Spinal cord (tissue), 9 donors: ENCODE measurements at regions not wholly inside any gene's neighbourhood (a gene's known extent, or its start where the extent isn't known, plus 50 kb on each side); places are given as distances from the start of the nearest gene placed in this dataset.

Experiments
- DNase-seq, 6 donors: peaks; one replicate each; pipeline versions ENCODE4 v3.0.0 to v3.0.0-alpha.2; 2013 to 2015; ENCODE audit warnings: low spot score in 6 of 6, low read depth in 4 of 6
- H3K27ac ChIP-seq: one replicate; pipeline ENCODE4 v1.5.1; 2013; ENCODE audit warnings: low read depth, low read length, control low read depth
- H3K27me3 ChIP-seq: one replicate; pipeline ENCODE4 v1.6.1; 2013; ENCODE audit warnings: low read length; ENCODE audit not compliant: control insufficient read depth, insufficient read depth
- H3K36me3 ChIP-seq: one replicate; pipeline ENCODE4 v1.6.1; 2013; ENCODE audit warnings: low read length; ENCODE audit not compliant: control insufficient read depth, insufficient read depth
- H3K4me1 ChIP-seq: one replicate; pipeline ENCODE4 v1.6.1; 2013; ENCODE audit warnings: low read length; ENCODE audit not compliant: control insufficient read depth, insufficient read depth
- H3K4me3 ChIP-seq: one replicate; pipeline ENCODE4 v1.5.1; 2013; ENCODE audit warnings: low read depth, low read length, control low read depth
- H3K9me3 ChIP-seq: one replicate; pipeline ENCODE4 v1.6.1; 2013; ENCODE audit warnings: low read length; ENCODE audit not compliant: control insufficient read depth, insufficient read depth
- WGBS: methylation state at CpG from one replicate; pipeline ENCODE4 v1.1.5; 2013; ENCODE audit warnings: missing lambda C conversion rate; ENCODE audit not compliant: insufficient coverage; 5-methylcytosine and 5-hydroxymethylcytosine counted together
- donor health status: healthy.

DNA sequence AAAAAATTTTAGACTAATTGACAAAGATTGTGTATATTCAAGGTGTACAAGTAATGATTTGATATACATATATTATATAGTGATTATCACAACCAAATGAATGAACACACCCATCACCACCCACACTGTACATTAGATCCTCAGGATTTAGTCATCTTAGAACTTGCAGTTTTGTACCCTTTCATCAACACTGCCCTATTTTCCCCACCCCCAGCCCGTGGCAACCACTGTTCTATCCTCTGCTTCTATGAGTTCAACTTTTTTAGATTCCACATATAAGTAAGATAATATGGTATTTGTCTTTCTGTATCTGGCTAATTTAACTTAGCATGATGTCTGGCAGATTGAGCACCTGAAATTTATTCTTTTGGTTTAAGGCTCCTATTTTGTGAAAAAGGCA, 173.6 kb downstream of the IER5 start:
- H3K27ac ChIP-seq, result no peak overlapping the region
- no peaks in the 10 kb centered on the region for H3K36me3 ChIP-seq
- DNase-seq, result no peak
- H3K4me3 ChIP-seq, result no peak overlapping the region
- peaks cover 11% of the 10 kb centered on the region for H3K4me1 ChIP-seq
- WGBS, result no CpG with 5 or more reads among the region's 1 CpG
- H3K9me3 ChIP-seq, result no peaks in the 10 kb centered on the region
- no peaks in the 10 kb centered on the region for H3K27me3 ChIP-seq

DNA sequence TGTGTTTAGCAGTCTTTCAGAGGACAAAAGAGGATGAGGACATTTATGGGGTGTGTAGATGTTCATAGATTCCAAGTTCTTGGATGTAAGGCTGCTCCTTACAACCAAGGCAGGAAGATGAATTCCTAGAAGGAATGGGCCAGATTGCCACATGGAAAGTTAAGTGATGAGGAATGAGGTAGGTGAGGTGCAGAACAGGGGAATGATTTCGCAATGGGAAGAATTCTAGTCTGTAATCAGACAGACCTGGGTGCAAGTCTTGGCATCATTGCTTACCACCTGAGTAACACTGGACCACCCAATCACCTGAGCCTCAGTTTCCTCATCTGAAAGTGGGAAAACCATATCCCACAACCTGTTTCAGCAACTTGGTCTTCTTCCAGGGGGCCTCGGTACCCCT, 174.9 kb downstream of the IER5 start:
- WGBS, result 71% methylated on average over 1 of the region's 2 CpGs
- Histone ChIP-seq H3K36me3 (no peaks in the 10 kb centered on the region), H3K4me3 (no peak overlapping the region), H3K4me1 (peaks cover 11% of the 10 kb centered on the region), H3K27ac (no peak overlapping the region), H3K27me3 (no peaks in the 10 kb centered on the region), H3K9me3 (no peaks in the 10 kb centered on the region)
- no peak for DNase-seq

DNA sequence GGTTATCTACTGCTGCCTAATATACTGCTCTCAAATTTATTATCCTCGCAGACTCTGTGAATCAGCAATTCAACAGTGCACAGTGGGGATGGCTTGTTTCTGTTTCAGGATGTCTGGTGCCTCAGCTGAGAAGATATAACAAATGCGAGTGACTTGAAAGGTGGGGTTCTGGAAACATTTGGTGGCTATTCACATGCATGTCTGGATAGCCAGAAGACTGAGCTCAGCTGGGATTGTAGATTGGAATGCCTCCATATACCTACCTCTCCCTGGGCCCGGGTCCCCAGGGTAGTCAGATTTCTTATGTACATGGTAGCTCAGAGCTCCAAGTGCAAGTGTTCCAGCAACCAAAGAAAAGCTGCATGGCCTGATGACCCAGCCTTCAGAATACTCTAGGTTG, 176.3 kb downstream of the IER5 start:
- Histone ChIP-seq H3K27ac (no peak overlapping the region), H3K27me3 (no peaks in the 10 kb centered on the region), H3K4me3 (no peak overlapping the region), H3K9me3 (no peaks in the 10 kb centered on the region), H3K36me3 (no peaks in the 10 kb centered on the region), H3K4me1 (peaks cover 6% of the 10 kb centered on the region)
- WGBS, result 40% methylated on average over 1 of the region's 3 CpGs
- DNase-seq, result no peak

DNA sequence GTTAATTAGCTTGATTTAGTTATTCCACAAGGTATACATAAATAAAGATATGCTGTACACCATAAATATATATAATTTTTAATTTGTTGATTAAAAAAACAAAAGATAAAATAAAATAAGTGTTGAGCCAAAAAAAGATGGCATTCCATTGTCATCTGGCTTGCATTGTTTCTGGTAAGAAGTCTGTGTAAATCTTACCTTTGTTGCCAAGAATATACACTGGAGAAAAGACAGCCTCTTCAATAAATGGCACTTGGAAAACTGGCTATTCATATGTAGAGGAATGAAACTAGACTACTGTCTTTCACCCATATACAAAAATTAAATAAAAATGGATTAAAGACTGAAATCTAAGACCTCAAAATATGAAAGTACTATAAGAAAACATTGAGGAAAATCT, 196.5 kb downstream of the IER5 start:
- DNase-seq, result no peak
- H3K27me3 ChIP-seq, result no peaks in the 10 kb centered on the region
- H3K27ac ChIP-seq, result no peak overlapping the region
- H3K36me3 ChIP-seq, result no peaks in the 10 kb centered on the region
- H3K4me1 ChIP-seq, result no peaks in the 10 kb centered on the region
- peaks cover 6% of the 10 kb centered on the region for H3K9me3 ChIP-seq
- H3K4me3 ChIP-seq, result no peak overlapping the region

GRCh38 chr1:181295217-181295616, 188.1 kb upstream of the CACNA1E start:
- no peaks in the 10 kb centered on the region for H3K36me3 ChIP-seq
- no peak overlapping the region for H3K4me3 ChIP-seq
- WGBS, result 86% methylated on average over 3 of the region's 3 CpGs
- H3K9me3 ChIP-seq, result no peaks in the 10 kb centered on the region
- no peak for DNase-seq
- H3K27ac ChIP-seq, result no peak overlapping the region
- no peaks in the 10 kb centered on the region for H3K27me3 ChIP-seq
- no peaks in the 10 kb centered on the region for H3K4me1 ChIP-seq

GRCh38 chr1:181296180-181296579, 187.1 kb upstream of the CACNA1E start:
- no peak overlapping the region for H3K4me3 ChIP-seq
- H3K36me3 ChIP-seq, result no peaks in the 10 kb centered on the region
- WGBS, result 70% methylated on average over 1 of the region's 2 CpGs
- DNase-seq, result peak in 1 of 6 donors; percentile 10
- H3K27me3 ChIP-seq, result no peaks in the 10 kb centered on the region
- H3K9me3 ChIP-seq, result no peaks in the 10 kb centered on the region
- no peaks in the 10 kb centered on the region for H3K4me1 ChIP-seq
- no peak overlapping the region for H3K27ac ChIP-seq

DNA sequence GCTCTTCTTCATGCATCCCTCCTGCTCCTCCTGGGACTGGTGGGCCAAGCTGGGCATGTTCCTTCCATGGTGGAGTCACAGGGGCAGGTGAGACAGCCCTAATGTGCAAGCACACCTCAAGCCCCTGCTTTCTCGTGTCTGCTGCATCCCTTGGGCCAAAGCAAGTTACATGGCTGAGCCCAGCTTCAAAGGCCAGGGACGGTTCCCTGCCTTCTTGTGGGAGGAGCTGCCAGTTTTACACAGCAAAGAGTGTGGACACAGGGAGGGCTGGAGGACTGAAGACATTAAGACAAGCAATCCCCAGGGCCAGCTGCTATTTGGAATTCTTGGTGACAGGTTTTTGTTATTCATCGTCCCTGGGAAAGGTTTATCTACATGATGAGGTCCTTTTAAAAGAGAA, 175.2 kb upstream of the CACNA1E start:
- no peaks in the 10 kb centered on the region for H3K27me3 ChIP-seq

GRCh38 chr1:181310560-181310959, 172.8 kb upstream of the CACNA1E start:
- WGBS, result 87% methylated on average over 2 of the region's 2 CpGs
- H3K9me3 ChIP-seq, result no peaks in the 10 kb centered on the region
- H3K27ac ChIP-seq, result no peak overlapping the region
- no peaks in the 10 kb centered on the region for H3K36me3 ChIP-seq
- no peak for DNase-seq
- no peak overlapping the region for H3K4me3 ChIP-seq
- H3K27me3 ChIP-seq, result peaks cover 6% of the 10 kb centered on the region
- peaks cover 13% of the 10 kb centered on the region for H3K4me1 ChIP-seq

More for the DNA sequence above, 175.2 kb upstream of the CACNA1E start:
- Histone ChIP-seq H3K4me3 (no peak overlapping the region), H3K4me1 (no peaks in the 10 kb centered on the region), H3K27ac (no peak overlapping the region), H3K36me3 (no peaks in the 10 kb centered on the region), H3K9me3 (peaks cover 3% of the 10 kb centered on the region)
- no peak for DNase-seq
- WGBS, result 29% methylated on average over 2 of the region's 3 CpGs

DNA sequence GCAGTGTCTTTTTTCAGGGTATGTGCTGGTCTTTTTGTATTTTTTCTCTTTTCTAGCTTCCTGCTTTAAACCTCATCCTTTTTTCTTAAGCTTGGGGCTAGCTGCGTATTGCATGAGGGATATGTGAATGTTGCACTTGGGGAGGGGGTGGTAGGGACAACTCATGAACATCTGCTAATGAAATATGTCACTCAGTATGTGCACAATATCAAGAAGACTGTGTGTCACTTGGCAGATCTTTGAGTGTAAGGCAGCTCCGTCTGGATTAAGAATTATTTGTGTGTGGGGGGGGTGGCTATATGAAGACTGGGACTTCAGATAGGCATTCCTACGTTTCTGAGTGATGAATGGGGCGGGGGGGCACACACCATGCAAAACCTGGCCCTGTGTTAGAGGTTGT, 170.4 kb upstream of the CACNA1E start:
- WGBS, result 40% methylated on average over 2 of the region's 4 CpGs
- no peaks in the 10 kb centered on the region for H3K9me3 ChIP-seq
- peaks cover 23% of the 10 kb centered on the region for H3K27me3 ChIP-seq
- no peak overlapping the region for H3K27ac ChIP-seq
- peak in 2 of 6 donors; percentile 54 to 82 for DNase-seq
- no peaks in the 10 kb centered on the region for H3K36me3 ChIP-seq
- H3K4me1 ChIP-seq, result peaks cover 27% of the 10 kb centered on the region
- H3K4me3 ChIP-seq, result no peak overlapping the region

DNA sequence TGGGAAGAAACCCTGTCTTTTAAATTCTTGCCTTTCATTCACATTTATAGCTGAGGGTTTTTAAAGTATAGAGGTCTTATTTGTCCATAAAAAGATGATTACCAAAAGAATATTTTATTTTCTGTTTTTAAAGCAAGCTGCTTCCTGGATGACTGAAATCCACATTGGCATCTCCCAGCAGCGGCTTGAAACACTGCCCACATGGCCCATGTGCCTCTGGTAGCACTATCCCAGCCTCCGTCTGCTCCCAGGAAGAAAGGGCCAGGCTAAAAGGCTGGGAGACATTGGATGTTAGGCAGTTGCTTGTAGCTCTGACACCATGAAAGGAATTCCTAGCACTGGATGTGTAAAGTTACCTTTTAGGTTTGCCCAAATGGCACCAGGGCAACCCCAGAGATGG, 169.9 kb upstream of the CACNA1E start:
- H3K36me3 ChIP-seq, result no peaks in the 10 kb centered on the region
- H3K9me3 ChIP-seq, result no peaks in the 10 kb centered on the region
- no peak overlapping the region for H3K27ac ChIP-seq
- DNase-seq, result peak in 2 of 6 donors; percentile 26 to 71
- WGBS, result 83% methylated on average over 1 of the region's 2 CpGs
- peaks cover 28% of the 10 kb centered on the region for H3K27me3 ChIP-seq
- H3K4me3 ChIP-seq, result no peak overlapping the region
- peaks cover 32% of the 10 kb centered on the region for H3K4me1 ChIP-seq
